ENCODE measurements at regions not wholly inside any gene's neighbourhood (a gene's known extent, or its start where the extent isn't known, plus 50 kb on each side); places are given as distances from the start of the nearest gene placed in this dataset.

GRCh38 chr1:88163187-88163586, 520.9 kb upstream of the PKN2 start:
- Histone ChIP-seq H3K9me3 (ENCODE audit: control insufficient read depth, low read length) (no peaks in the 10 kb centered on the region), H3K27ac (ENCODE audit: low read length, poor library complexity, severe bottlenecking) (no peak overlapping the region), H3K4me2 (ENCODE audit: low read length, poor library complexity, severe bottlenecking) (no peak overlapping the region), H4K8ac (ENCODE audit: low read length) (no peak overlapping the region), H3K23ac (ENCODE audit: low read length in 2 of 2) (no peak overlapping the region), H4K91ac (ENCODE audit: low read length) (no peak overlapping the region), H3K27me3 (ENCODE audit: control insufficient read depth in 1 of 2, insufficient read depth in 1 of 2, low read length in 2 of 2) (no peaks in the 10 kb centered on the region), H2AK5ac (ENCODE audit: low read length, severe bottlenecking) (no peak overlapping the region), H2BK15ac (ENCODE audit: low read depth, poor library complexity, severe bottlenecking) (no peak overlapping the region), H2BK120ac (ENCODE audit: low read depth, low read length) (no peak overlapping the region), H3K18ac (ENCODE audit: low read depth in 1 of 2, low read length in 2 of 2) (no peak overlapping the region), H2BK5ac (ENCODE audit: low read depth, low read length, poor library complexity, severe bottlenecking) (no peak overlapping the region), H3K4ac (ENCODE audit: low read depth in 1 of 2, low read length in 2 of 2) (no peak overlapping the region), H3K14ac (ENCODE audit: low read length in 2 of 2) (no peak overlapping the region), H3K36me3 (ENCODE audit: control insufficient read depth in 1 of 2, insufficient read depth in 2 of 2, low read depth in 1 of 2, low read length in 2 of 2) (no peaks in the 10 kb centered on the region), H3K9ac (ENCODE audit: low read length) (no peak overlapping the region), H3K79me1 (replicated peaks; ENCODE audit: low read length, poor library complexity, severe bottlenecking) (no peaks in the 10 kb centered on the region), H3K4me3 (ENCODE audit: insufficient read depth in 1 of 2, low read depth in 1 of 2, low read length in 2 of 2) (no peak overlapping the region), H2BK12ac (ENCODE audit: low read length in 2 of 2) (no peak overlapping the region), H2AFZ (ENCODE audit: low read depth, low read length) (no peak overlapping the region), H3K4me1 (ENCODE audit: control insufficient read depth, insufficient read depth, low read depth, low read length) (no peaks in the 10 kb centered on the region)
- WGBS = 8% methylated on average over 1 of the region's 3 CpGs
- no peak for DNase-seq

GRCh38 chr1:88168126-88168525, 515.9 kb upstream of the PKN2 start:
- no peaks in the 10 kb centered on the region for H3K9me3 ChIP-seq (ENCODE audit: control insufficient read depth, low read length)
- no peak overlapping the region for H4K8ac ChIP-seq (ENCODE audit: low read length)
- no peak overlapping the region for H2BK120ac ChIP-seq (ENCODE audit: low read depth, low read length)
- no peak for DNase-seq
- no peaks in the 10 kb centered on the region for H3K36me3 ChIP-seq (ENCODE audit: control insufficient read depth in 1 of 2, insufficient read depth in 2 of 2, low read depth in 1 of 2, low read length in 2 of 2)
- H3K9ac ChIP-seq (ENCODE audit: low read length) = no peak overlapping the region
- no peak overlapping the region for H2BK5ac ChIP-seq (ENCODE audit: low read depth, low read length, poor library complexity, severe bottlenecking)
- H3K4me2 ChIP-seq (ENCODE audit: low read length, poor library complexity, severe bottlenecking) = no peak overlapping the region
- peaks cover 3% of the 10 kb centered on the region for H3K4me1 ChIP-seq (ENCODE audit: control insufficient read depth, insufficient read depth, low read depth, low read length)
- H3K4me3 ChIP-seq (ENCODE audit: insufficient read depth in 1 of 2, low read depth in 1 of 2, low read length in 2 of 2) = no peak overlapping the region
- H2AK5ac ChIP-seq (ENCODE audit: low read length, severe bottlenecking) = no peak overlapping the region
- H3K27ac ChIP-seq (ENCODE audit: low read length, poor library complexity, severe bottlenecking) = no peak overlapping the region
- H2BK12ac ChIP-seq (ENCODE audit: low read length in 2 of 2) = no peak overlapping the region
- peaks cover 0 to 6% of the 10 kb centered on the region in 2 experiments for H3K27me3 ChIP-seq (ENCODE audit: control insufficient read depth in 1 of 2, insufficient read depth in 1 of 2, low read length in 2 of 2)
- no peak overlapping the region for H3K4ac ChIP-seq (ENCODE audit: low read depth in 1 of 2, low read length in 2 of 2)
- no peak overlapping the region for H2BK15ac ChIP-seq (ENCODE audit: low read depth, poor library complexity, severe bottlenecking)
- H3K79me1 ChIP-seq (replicated peaks; ENCODE audit: low read length, poor library complexity, severe bottlenecking) = no peaks in the 10 kb centered on the region
- H3K18ac ChIP-seq (ENCODE audit: low read depth in 1 of 2, low read length in 2 of 2) = no peak overlapping the region
- no peak overlapping the region for H4K91ac ChIP-seq (ENCODE audit: low read length)
- no peak overlapping the region for H3K23ac ChIP-seq (ENCODE audit: low read length in 2 of 2)
- H3K14ac ChIP-seq (ENCODE audit: low read length in 2 of 2) = no peak overlapping the region
- no peak overlapping the region for H2AFZ ChIP-seq (ENCODE audit: low read depth, low read length)

GRCh38 chr1:88169139-88169538, 514.9 kb upstream of the PKN2 start:
- Histone ChIP-seq H3K4me1 (ENCODE audit: control insufficient read depth, insufficient read depth, low read depth, low read length) (peaks cover 3% of the 10 kb centered on the region), H3K18ac (ENCODE audit: low read depth in 1 of 2, low read length in 2 of 2) (no peak overlapping the region), H3K9me3 (ENCODE audit: control insufficient read depth, low read length) (no peaks in the 10 kb centered on the region), H3K14ac (ENCODE audit: low read length in 2 of 2) (no peak overlapping the region), H2AFZ (ENCODE audit: low read depth, low read length) (no peak overlapping the region), H2AK5ac (ENCODE audit: low read length, severe bottlenecking) (no peak overlapping the region), H4K8ac (ENCODE audit: low read length) (no peak overlapping the region), H3K27ac (ENCODE audit: low read length, poor library complexity, severe bottlenecking) (no peak overlapping the region), H2BK5ac (ENCODE audit: low read depth, low read length, poor library complexity, severe bottlenecking) (no peak overlapping the region), H3K4me3 (ENCODE audit: insufficient read depth in 1 of 2, low read depth in 1 of 2, low read length in 2 of 2) (no peak overlapping the region), H3K4ac (ENCODE audit: low read depth in 1 of 2, low read length in 2 of 2) (no peak overlapping the region), H4K91ac (ENCODE audit: low read length) (no peak overlapping the region), H2BK12ac (ENCODE audit: low read length in 2 of 2) (no peak overlapping the region), H3K23ac (ENCODE audit: low read length in 2 of 2) (no peak overlapping the region), H3K36me3 (ENCODE audit: control insufficient read depth in 1 of 2, insufficient read depth in 2 of 2, low read depth in 1 of 2, low read length in 2 of 2) (no peaks in the 10 kb centered on the region), H3K9ac (ENCODE audit: low read length) (no peak overlapping the region), H2BK120ac (ENCODE audit: low read depth, low read length) (no peak overlapping the region), H2BK15ac (ENCODE audit: low read depth, poor library complexity, severe bottlenecking) (no peak overlapping the region), H3K4me2 (ENCODE audit: low read length, poor library complexity, severe bottlenecking) (no peak overlapping the region), H3K27me3 (ENCODE audit: control insufficient read depth in 1 of 2, insufficient read depth in 1 of 2, low read length in 2 of 2) (peaks cover 0 to 6% of the 10 kb centered on the region in 2 experiments), H3K79me1 (replicated peaks; ENCODE audit: low read length, poor library complexity, severe bottlenecking) (no peaks in the 10 kb centered on the region)
- no peak for DNase-seq
- 83% methylated on average over 1 of the region's 3 CpGs for WGBS

GRCh38 chr1:88169939-88170338, 514.1 kb upstream of the PKN2 start:
- Histone ChIP-seq H3K27ac (ENCODE audit: low read length, poor library complexity, severe bottlenecking) (peak overlapping the region; percentile 9), H4K91ac (ENCODE audit: low read length) (no peak overlapping the region), H3K79me1 (replicated peaks; ENCODE audit: low read length, poor library complexity, severe bottlenecking) (no peaks in the 10 kb centered on the region), H2AK5ac (ENCODE audit: low read length, severe bottlenecking) (no peak overlapping the region), H3K18ac (ENCODE audit: low read depth in 1 of 2, low read length in 2 of 2) (no peak overlapping the region), H3K9ac (ENCODE audit: low read length) (no peak overlapping the region), H2AFZ (ENCODE audit: low read depth, low read length) (no peak overlapping the region), H3K4me3 (ENCODE audit: insufficient read depth in 1 of 2, low read depth in 1 of 2, low read length in 2 of 2) (no peak overlapping the region), H3K4me2 (ENCODE audit: low read length, poor library complexity, severe bottlenecking) (peak overlapping the region; percentile 18), H4K8ac (ENCODE audit: low read length) (no peak overlapping the region), H2BK120ac (ENCODE audit: low read depth, low read length) (no peak overlapping the region), H2BK15ac (ENCODE audit: low read depth, poor library complexity, severe bottlenecking) (no peak overlapping the region), H3K4ac (ENCODE audit: low read depth in 1 of 2, low read length in 2 of 2) (no peak overlapping the region), H3K4me1 (ENCODE audit: control insufficient read depth, insufficient read depth, low read depth, low read length) (peaks cover 3% of the 10 kb centered on the region), H3K9me3 (ENCODE audit: control insufficient read depth, low read length) (no peaks in the 10 kb centered on the region), H3K27me3 (ENCODE audit: control insufficient read depth in 1 of 2, insufficient read depth in 1 of 2, low read length in 2 of 2) (peaks cover 0 to 6% of the 10 kb centered on the region in 2 experiments), H2BK5ac (ENCODE audit: low read depth, low read length, poor library complexity, severe bottlenecking) (no peak overlapping the region), H3K23ac (ENCODE audit: low read length in 2 of 2) (no peak overlapping the region), H3K36me3 (ENCODE audit: control insufficient read depth in 1 of 2, insufficient read depth in 2 of 2, low read depth in 1 of 2, low read length in 2 of 2) (no peaks in the 10 kb centered on the region), H3K14ac (ENCODE audit: low read length in 2 of 2) (no peak overlapping the region), H2BK12ac (ENCODE audit: low read length in 2 of 2) (no peak overlapping the region)
- DNase-seq = no peak
